Esophagus squamous epithelium (tissue), 5 donors: ENCODE measurements at regions not wholly inside any gene's neighbourhood (a gene's known extent, or its start where the extent isn't known, plus 50 kb on each side); places are given as distances from the start of the nearest gene placed in this dataset.

Source experiments
- DNase-seq: peaks from one replicate; lab custom pipeline; 2025; lab: John Stamatoyannopoulos, UW
- H3K27ac ChIP-seq, 4 donors: fragments of 200-600 bp; sonication (generic); one replicate each; pipeline ENCODE4 v1.5.1; 2016 to 2019; ENCODE audit warnings: mild to moderate bottlenecking in 1 of 4
- H3K27me3 ChIP-seq, 4 donors: fragments of 200-600 bp; sonication (generic); 1 replicate in 3 of 4; 2 replicates in 1 of 4; pipeline versions ENCODE4 v1.5.1 to v1.6.0; 2017 to 2021; ENCODE audit warnings: antibody characterized with exemption in 1 of 4
- H3K36me3 ChIP-seq, 3 donors: fragments of 200-600 bp; sonication (generic); one replicate each; pipeline ENCODE4 v1.5.1; 2016 to 2019
- H3K4me1 ChIP-seq, 3 donors: fragments of 200-600 bp; sonication (generic); one replicate each; pipeline ENCODE4 v1.5.1; 2017 to 2019
- H3K4me3 ChIP-seq, 4 donors: fragments of 200-600 bp; sonication (generic); 1 replicate in 3 of 4; 2 replicates in 1 of 4; pipeline ENCODE4 v1.5.1; 2016 to 2019; ENCODE audit warnings: mild to moderate bottlenecking in 2 of 4, moderate library complexity in 1 of 4
- H3K9me3 ChIP-seq, 3 donors: fragments of 200-600 bp; sonication (generic); one replicate each; pipeline ENCODE4 v1.5.1; 2016 to 2019
- POLR2A ChIP-seq, 4 donors: fragments of 450-650 bp; IDR thresholded peaks; one replicate each; pipeline ENCODE4 v1.6.1; 2017; ENCODE audit warnings: antibody characterized with exemption in 4 of 4, mild to moderate bottlenecking in 4 of 4, moderate library complexity in 3 of 4
- WGBS, 2 donors: methylation state at CpG; one replicate each; pipeline ENCODE4 v1.1.5; 2018; 5-methylcytosine and 5-hydroxymethylcytosine counted together
- intact Hi-C: fragments of 100-400 bp; cut with DNase I; formaldehyde crosslinking; loops from one replicate; pipeline ENCODE4 v1.15.0; 2022
- TF ChIP-seq, protein P1 (sequence below), 6 experiments: fragments of 450-650 bp in 4 of 6; fragments of 200-600 bp in 2 of 6; sonication (generic) in 2 of 6; IDR thresholded peaks; one replicate each; pipeline ENCODE4 v1.5.1; 2016 to 2019; ENCODE audit warnings: antibody characterized with exemption in 6 of 6, mild to moderate bottlenecking in 4 of 6, moderate library complexity in 4 of 6
- donor health status: DM: yes; HTN: yes; CAD: no.

DNA sequence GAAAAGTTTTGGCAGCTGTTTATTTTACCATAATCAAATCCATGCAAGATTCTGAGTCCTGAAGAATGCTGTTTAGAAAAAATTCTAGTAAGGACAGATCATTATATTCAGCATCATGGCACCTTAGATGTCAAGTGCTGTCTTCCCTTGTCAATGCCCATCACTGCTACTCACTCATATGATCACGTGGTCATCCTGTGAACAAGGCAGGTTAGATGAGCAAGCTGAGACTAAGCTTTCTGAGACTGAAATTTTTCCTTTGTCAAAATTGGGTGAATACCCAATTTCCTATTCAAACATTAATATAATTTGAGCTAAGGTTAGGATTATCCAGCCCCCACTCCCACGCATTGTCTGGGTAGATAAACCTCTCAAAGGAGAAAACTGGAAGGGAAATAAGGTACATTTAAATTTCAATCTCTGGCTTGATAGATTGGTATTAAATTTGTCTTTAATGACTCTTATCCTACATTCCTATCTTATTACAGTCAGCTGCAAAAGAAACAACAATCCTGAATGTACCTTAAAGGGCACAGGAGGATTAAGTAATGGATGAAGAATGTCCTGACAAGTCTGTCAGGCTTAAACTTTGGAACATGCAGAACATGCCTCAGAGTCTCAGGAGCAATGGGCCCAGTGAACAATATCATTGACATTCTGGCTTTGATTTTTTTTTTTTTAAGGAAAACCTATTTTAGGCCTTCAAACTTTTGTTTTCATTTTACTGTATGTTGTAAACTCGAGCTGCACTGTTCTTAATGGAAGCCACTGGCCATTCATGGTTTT, 148.7 kb upstream of the RANBP3L start:
- no peaks in the 10 kb centered on the region for H3K9me3 ChIP-seq
- no peak for TF ChIP-seq POLR2A (IDR thresholded peaks at IDR 0.05)
- TF ChIP-seq, protein P1, sequence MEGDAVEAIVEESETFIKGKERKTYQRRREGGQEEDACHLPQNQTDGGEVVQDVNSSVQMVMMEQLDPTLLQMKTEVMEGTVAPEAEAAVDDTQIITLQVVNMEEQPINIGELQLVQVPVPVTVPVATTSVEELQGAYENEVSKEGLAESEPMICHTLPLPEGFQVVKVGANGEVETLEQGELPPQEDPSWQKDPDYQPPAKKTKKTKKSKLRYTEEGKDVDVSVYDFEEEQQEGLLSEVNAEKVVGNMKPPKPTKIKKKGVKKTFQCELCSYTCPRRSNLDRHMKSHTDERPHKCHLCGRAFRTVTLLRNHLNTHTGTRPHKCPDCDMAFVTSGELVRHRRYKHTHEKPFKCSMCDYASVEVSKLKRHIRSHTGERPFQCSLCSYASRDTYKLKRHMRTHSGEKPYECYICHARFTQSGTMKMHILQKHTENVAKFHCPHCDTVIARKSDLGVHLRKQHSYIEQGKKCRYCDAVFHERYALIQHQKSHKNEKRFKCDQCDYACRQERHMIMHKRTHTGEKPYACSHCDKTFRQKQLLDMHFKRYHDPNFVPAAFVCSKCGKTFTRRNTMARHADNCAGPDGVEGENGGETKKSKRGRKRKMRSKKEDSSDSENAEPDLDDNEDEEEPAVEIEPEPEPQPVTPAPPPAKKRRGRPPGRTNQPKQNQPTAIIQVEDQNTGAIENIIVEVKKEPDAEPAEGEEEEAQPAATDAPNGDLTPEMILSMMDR (IDR thresholded peaks at IDR 0.05) = no peak
- H3K27me3 ChIP-seq = peaks cover 0 to 9% (median 0%) of the 10 kb centered on the region in 4 donors
- DNase-seq = no peak
- peaks cover 0 to 84% (median 16%) of the 10 kb centered on the region in 3 donors for H3K4me1 ChIP-seq
- intact Hi-C loops = no loop called here
- 34 to 47% methylated on average over 3 of the region's 3 CpGs for WGBS, 2 donors
- no peak overlapping the region for H3K4me3 ChIP-seq
- H3K36me3 ChIP-seq = no peaks in the 10 kb centered on the region
- peak overlapping the region in 3 of 4 donors; percentile 18 to 60 (median 49) for H3K27ac ChIP-seq

DNA sequence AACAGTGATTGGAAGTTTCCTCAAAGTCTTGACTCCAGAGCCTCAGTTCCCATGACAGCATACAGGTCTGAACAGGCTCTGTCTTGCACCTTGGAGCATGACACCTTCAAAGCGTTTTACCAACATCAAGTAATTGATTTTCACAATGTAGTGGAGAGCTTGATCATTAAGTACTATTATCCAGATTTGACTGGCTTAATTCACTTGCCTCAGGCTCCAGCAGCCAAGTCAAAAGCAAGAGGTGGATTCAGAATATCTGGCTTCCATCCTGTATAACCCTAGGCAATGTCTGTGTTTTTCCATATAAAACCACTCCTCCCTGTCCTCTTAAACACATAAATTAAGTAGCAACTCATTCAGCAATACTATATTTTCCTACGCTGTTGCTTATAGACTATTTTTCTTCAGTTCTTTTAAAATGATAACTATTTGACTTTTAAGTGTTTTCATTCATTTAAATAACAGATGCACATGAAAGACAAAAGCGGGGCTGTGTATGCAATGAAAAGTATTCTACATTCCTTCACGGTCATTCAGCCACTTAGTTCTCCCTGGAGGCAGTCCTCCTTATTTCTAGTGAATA, 150.8 kb upstream of the RANBP3L start:
- peaks cover 0 to 9% (median 0%) of the 10 kb centered on the region in 4 donors for H3K27me3 ChIP-seq

DNA sequence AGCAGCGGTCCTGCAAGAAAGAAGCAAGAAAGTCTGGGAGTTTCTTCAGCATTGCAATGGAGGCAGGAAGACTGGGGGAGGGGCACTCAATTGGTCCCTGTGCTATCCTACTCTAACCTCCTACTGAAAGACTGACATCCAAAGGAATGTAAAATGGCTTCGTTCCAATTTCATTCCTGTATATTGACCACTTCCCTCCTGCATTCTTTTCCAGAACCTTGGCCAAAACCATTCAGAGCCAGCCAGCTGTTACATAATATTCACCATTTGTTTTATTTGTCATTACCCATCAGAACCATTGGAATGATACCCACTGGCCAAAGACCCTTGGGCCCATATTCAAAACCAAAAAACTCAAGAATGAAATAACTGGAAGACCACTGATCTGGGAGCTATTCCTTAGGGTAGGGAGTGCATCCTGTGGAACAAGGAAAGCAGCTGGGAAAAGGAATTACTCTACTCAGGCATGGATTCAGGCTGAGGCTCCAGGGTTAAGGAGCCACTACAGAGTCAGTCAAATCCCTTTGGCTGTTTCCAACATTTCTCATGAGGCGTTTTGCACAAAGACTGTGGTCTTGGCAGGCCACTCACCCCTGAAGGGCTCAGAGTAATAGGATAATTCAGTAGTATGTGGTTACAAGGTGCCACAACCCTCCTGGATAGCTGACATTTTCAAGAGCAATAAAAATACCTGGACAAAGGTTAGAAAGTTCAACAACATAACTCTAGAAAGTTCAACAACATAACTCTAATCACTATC, 148.7 kb upstream of the SLC1A3 start:
- Histone ChIP-seq H3K4me1 (peaks cover 0 to 38% (median 0%) of the 10 kb centered on the region in 3 donors), H3K36me3 (no peaks in the 10 kb centered on the region), H3K4me3 (no peak overlapping the region), H3K27me3 (peaks cover 0 to 9% (median 0%) of the 10 kb centered on the region in 4 donors), H3K9me3 (no peaks in the 10 kb centered on the region), H3K27ac (no peak overlapping the region)
- no peak for DNase-seq
- TF ChIP-seq POLR2A (IDR thresholded peaks at IDR 0.05) = no peak
- TF ChIP-seq, protein P1 (IDR thresholded peaks at IDR 0.05) = no peak
- 70 to 77% methylated on average over 3 of the region's 3 CpGs for WGBS, 2 donors
- intact Hi-C loops = loop anchor here (5.0 kb wide), 1 partner anchor 40 kb away; no protein-coding TSS in a partner anchor

More for the DNA sequence above, 150.8 kb upstream of the RANBP3L start:
- TF ChIP-seq, protein P1 (IDR thresholded peaks at IDR 0.05) = no peak
- no peak for TF ChIP-seq POLR2A (IDR thresholded peaks at IDR 0.05)
- H3K4me3 ChIP-seq = no peak overlapping the region
- no peak for DNase-seq
- H3K27ac ChIP-seq = peak overlapping the region in 1 of 4 donors; percentile 60
- WGBS, 2 donors = 31 to 58% methylated on average over 4 of the region's 4 CpGs
- intact Hi-C loops = no loop called here
- peaks cover 0 to 73% (median 16%) of the 10 kb centered on the region in 3 donors for H3K4me1 ChIP-seq
- no peaks in the 10 kb centered on the region for H3K9me3 ChIP-seq
- no peaks in the 10 kb centered on the region for H3K36me3 ChIP-seq

DNA sequence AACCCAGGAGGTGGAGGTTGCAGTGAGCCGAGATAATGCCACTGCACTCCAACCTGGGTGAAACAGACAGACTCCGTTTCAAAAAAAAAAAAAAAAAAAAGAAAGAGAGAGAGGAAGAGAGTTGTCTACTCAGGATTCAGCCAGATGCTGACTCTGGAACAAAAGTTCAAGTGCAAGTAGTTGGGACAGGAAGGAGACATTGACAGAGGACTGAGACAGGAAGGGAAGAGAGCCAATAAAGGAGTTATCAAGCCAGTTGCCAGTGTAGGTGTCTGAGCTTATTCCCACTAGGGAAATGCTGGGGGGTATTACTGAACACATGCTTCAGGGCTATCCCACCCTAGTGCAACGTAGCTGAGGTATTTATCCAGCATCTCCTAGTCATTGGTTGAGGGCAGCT, 147.7 kb upstream of the SLC1A3 start:
- DNase-seq = no peak
- Histone ChIP-seq H3K27me3 (peaks cover 0 to 9% (median 0%) of the 10 kb centered on the region in 4 donors), H3K9me3 (no peaks in the 10 kb centered on the region), H3K4me1 (peaks cover 0 to 36% (median 0%) of the 10 kb centered on the region in 3 donors), H3K27ac (no peak overlapping the region), H3K36me3 (no peaks in the 10 kb centered on the region), H3K4me3 (no peak overlapping the region)
- 32 to 53% methylated on average over 3 of the region's 3 CpGs for WGBS, 2 donors
- no peak for TF ChIP-seq POLR2A (IDR thresholded peaks at IDR 0.05)
- intact Hi-C loops = loop anchor here (5.0 kb wide), 1 partner anchor 41 kb away; no protein-coding TSS in a partner anchor
